Fibroblast of lung (primary cell): ENCODE measurements at regions not wholly inside any gene's neighbourhood (a gene's known extent, or its start where the extent isn't known, plus 50 kb on each side); places are given as distances from the start of the nearest gene placed in this dataset.

ENCODE experiments used
- DNase-seq, 2 donors: peaks; one replicate each; pipeline versions ENCODE4 v3.0.0 to v3.0.0-alpha.2; 2010; ENCODE audit warnings: low read depth in 2 of 2
- H2AFZ ChIP-seq: 2 replicates; pipeline ENCODE4 v1.5.1; 2012; ENCODE audit warnings: low read length, control low read depth, inconsistent platforms
- H3K27ac ChIP-seq: 2 replicates; pipeline ENCODE4 v1.5.1; 2011; ENCODE audit warnings: low read length, control low read depth; ENCODE audit not compliant: insufficient read depth
- H3K27me3 ChIP-seq: 2 replicates; pipeline ENCODE4 v1.5.1; 2011; ENCODE audit warnings: mild to moderate bottlenecking, low read length; ENCODE audit not compliant: control insufficient read depth, insufficient read depth
- H3K36me3 ChIP-seq: 2 replicates; pipeline ENCODE4 v1.5.1; 2011; ENCODE audit warnings: low read length; ENCODE audit not compliant: control insufficient read depth, insufficient read depth
- H3K4me1 ChIP-seq: 2 replicates; pipeline ENCODE4 v1.5.1; 2011; ENCODE audit warnings: low read length; ENCODE audit not compliant: control insufficient read depth, insufficient read depth; ENCODE audit errors: extremely low read depth
- H3K4me2 ChIP-seq: 2 replicates; pipeline ENCODE4 v1.5.1; 2011; ENCODE audit warnings: low read length, control low read depth; ENCODE audit not compliant: insufficient read depth; ENCODE audit errors: extremely low read depth
- H3K4me3 ChIP-seq, 4 experiments: fragments of 200-600 bp in 1 of 4; sonication (generic) in 1 of 4; replicated peaks in 1 of 4; 2 replicates each; pipeline ENCODE4 v1.5.1; 2011 to 2016; ENCODE audit warnings: low read length in 4 of 4, low read depth in 3 of 4, mild to moderate bottlenecking in 3 of 4, control low read depth in 2 of 4, inconsistent platforms in 1 of 4, mixed read lengths in 1 of 4; ENCODE audit not compliant: insufficient read depth in 1 of 4; ENCODE audit errors: control extremely low read depth in 1 of 4
- H3K79me2 ChIP-seq: 2 replicates; pipeline ENCODE4 v1.5.1; 2012; ENCODE audit warnings: mild to moderate bottlenecking, low read length, inconsistent platforms; ENCODE audit not compliant: control insufficient read depth, insufficient read depth
- H3K9ac ChIP-seq: 2 replicates; pipeline ENCODE4 v1.5.1; 2011; ENCODE audit warnings: mild to moderate bottlenecking, low read length, control low read depth; ENCODE audit not compliant: insufficient read depth
- H3K9me3 ChIP-seq: 2 replicates; pipeline ENCODE4 v1.5.1; 2012; ENCODE audit warnings: low read depth, low read length; ENCODE audit not compliant: control insufficient read depth, insufficient read depth
- H4K20me1 ChIP-seq: 2 replicates; pipeline ENCODE4 v1.5.1; 2011; ENCODE audit warnings: low read length; ENCODE audit not compliant: control insufficient read depth, insufficient read depth; ENCODE audit errors: extremely low read depth
- EZH2 ChIP-seq: IDR thresholded peaks from 2 replicates; pipeline ENCODE4 v1.5.1; 2012; ENCODE audit warnings: low read length, control low read depth, mild to moderate bottlenecking; ENCODE audit errors: missing control alignments
- TF ChIP-seq, protein P1 (sequence below), 2 donors: IDR thresholded peaks in 1 of 2; conservative IDR thresholded peaks in 1 of 2; 1 replicate in 1 of 2; 2 replicates in 1 of 2; pipeline ENCODE4 v1.5.1; 2011 to 2012; ENCODE audit warnings: low read length in 2 of 2, control low read depth in 1 of 2, inconsistent platforms in 1 of 2, low read depth in 1 of 2, mild to moderate bottlenecking in 1 of 2

DNA sequence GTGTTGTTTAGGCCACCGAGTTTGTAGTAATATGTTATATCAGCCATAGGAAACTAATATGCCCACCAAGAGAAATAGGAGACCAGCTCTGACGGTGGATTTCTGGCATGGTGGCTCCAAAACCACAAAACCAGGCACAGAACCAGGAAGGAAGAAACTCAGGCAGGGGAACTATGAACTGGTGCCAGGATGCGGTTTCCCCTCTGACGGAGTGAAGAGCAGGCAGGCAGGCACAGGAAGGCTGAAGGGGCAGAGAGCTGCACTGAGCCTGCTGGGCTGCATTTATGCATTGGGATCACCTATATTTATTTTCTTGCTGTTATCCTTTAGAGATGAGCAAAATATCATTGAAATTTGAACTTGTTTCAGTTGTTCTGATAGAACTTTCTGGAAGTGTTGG is 479.4 kb downstream of the VRK1 start:
- Histone ChIP-seq H3K79me2 (no peaks in the 10 kb centered on the region), H4K20me1 (no peaks in the 10 kb centered on the region), H3K4me2 (no peak overlapping the region), H3K27ac (no peak overlapping the region), H3K9ac (no peak overlapping the region), H2AFZ (no peak overlapping the region), H3K4me3 (no peak overlapping the region), H3K36me3 (no peaks in the 10 kb centered on the region), H3K4me1 (no peaks in the 10 kb centered on the region), H3K27me3 (no peaks in the 10 kb centered on the region), H3K9me3 (no peaks in the 10 kb centered on the region)
- peak in 1 of 2 donors; percentile 31 for DNase-seq
- no peak for TF ChIP-seq EZH2
- TF ChIP-seq, protein P1, sequence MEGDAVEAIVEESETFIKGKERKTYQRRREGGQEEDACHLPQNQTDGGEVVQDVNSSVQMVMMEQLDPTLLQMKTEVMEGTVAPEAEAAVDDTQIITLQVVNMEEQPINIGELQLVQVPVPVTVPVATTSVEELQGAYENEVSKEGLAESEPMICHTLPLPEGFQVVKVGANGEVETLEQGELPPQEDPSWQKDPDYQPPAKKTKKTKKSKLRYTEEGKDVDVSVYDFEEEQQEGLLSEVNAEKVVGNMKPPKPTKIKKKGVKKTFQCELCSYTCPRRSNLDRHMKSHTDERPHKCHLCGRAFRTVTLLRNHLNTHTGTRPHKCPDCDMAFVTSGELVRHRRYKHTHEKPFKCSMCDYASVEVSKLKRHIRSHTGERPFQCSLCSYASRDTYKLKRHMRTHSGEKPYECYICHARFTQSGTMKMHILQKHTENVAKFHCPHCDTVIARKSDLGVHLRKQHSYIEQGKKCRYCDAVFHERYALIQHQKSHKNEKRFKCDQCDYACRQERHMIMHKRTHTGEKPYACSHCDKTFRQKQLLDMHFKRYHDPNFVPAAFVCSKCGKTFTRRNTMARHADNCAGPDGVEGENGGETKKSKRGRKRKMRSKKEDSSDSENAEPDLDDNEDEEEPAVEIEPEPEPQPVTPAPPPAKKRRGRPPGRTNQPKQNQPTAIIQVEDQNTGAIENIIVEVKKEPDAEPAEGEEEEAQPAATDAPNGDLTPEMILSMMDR (conservative IDR thresholded peaks at IDR 0.05 in 1 of 2, IDR thresholded peaks at IDR 0.05 in 1 of 2; ENCODE audit: low read depth in 1 of 2, low read length in 2 of 2), result no peak

- H3K79me2 ChIP-seq, result no peaks in the 10 kb centered on the region
- DNase-seq, result no peak
- no peak overlapping the region for H3K4me2 ChIP-seq
- no peaks in the 10 kb centered on the region for H3K4me1 ChIP-seq
- no peaks in the 10 kb centered on the region for H3K9me3 ChIP-seq
- no peaks in the 10 kb centered on the region for H3K36me3 ChIP-seq
- no peak overlapping the region for H3K4me3 ChIP-seq
- H4K20me1 ChIP-seq, result no peaks in the 10 kb centered on the region
- no peak overlapping the region for H3K27ac ChIP-seq
- no peak overlapping the region for H2AFZ ChIP-seq
- H3K27me3 ChIP-seq, result no peaks in the 10 kb centered on the region
- TF ChIP-seq EZH2, result no peak
- TF ChIP-seq, protein P1 (conservative IDR thresholded peaks at IDR 0.05 in 1 of 2, IDR thresholded peaks at IDR 0.05 in 1 of 2; ENCODE audit: low read depth in 1 of 2, low read length in 2 of 2), result no peak
- H3K9ac ChIP-seq, result no peak overlapping the region
Observed at GRCh38 chr14:97277711-97278110, 480.5 kb downstream of the VRK1 start.

DNA sequence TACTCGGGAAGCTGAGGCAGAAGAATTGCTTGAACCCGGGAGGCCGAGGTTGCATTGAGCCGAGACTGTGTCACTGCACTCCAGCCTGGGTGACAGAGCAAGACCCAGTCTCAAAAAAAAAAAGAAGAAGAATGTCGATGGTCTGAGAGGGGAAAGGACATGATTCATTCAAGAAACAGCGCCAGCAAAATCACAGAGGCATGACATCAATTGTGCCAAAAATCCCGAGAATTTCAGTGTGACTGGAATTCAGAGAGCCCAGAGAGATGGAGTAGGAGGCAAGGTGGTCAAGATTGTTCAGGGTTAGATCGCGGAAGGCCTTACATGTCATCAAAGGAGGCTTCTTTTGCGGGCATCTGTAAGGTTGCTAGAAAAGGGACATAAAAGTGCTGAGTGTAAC is 483.3 kb downstream of the VRK1 start:
- TF ChIP-seq, protein P1 (conservative IDR thresholded peaks at IDR 0.05 in 1 of 2, IDR thresholded peaks at IDR 0.05 in 1 of 2; ENCODE audit: low read depth in 1 of 2, low read length in 2 of 2), result no peak
- no peaks in the 10 kb centered on the region for H3K79me2 ChIP-seq
- H4K20me1 ChIP-seq, result no peaks in the 10 kb centered on the region
- no peak overlapping the region for H3K4me2 ChIP-seq
- no peak overlapping the region for H2AFZ ChIP-seq
- H3K27ac ChIP-seq, result no peak overlapping the region
- peak in 1 of 2 donors; percentile 80 for DNase-seq
- no peaks in the 10 kb centered on the region for H3K9me3 ChIP-seq
- no peaks in the 10 kb centered on the region for H3K27me3 ChIP-seq
- H3K9ac ChIP-seq, result no peak overlapping the region
- H3K4me1 ChIP-seq, result no peaks in the 10 kb centered on the region
- H3K4me3 ChIP-seq, result no peak overlapping the region
- no peaks in the 10 kb centered on the region for H3K36me3 ChIP-seq
